OCI-LY1 (cell line): ENCODE measurements at regions not wholly inside any gene's neighbourhood (a gene's known extent, or its start where the extent isn't known, plus 50 kb on each side); places are given as distances from the start of the nearest gene placed in this dataset.

Source experiments
- CTCF ChIP-seq: fragments of 200-600 bp; sonication (generic), shearing (Covaris generic); IDR thresholded peaks from 2 replicates; pipeline ENCODE4 v1.5.1; 2017; ENCODE audit warnings: mild to moderate bottlenecking, antibody characterized with exemption, low read length, moderate library complexity, mixed read lengths
- EZH2 ChIP-seq: fragments of 200-600 bp; sonication (generic), shearing (Covaris generic); IDR thresholded peaks from 2 replicates; pipeline ENCODE4 v1.8.0; 2017; ENCODE audit warnings: borderline replicate concordance, mixed run types, mild to moderate bottlenecking, antibody characterized with exemption, low read length, moderate library complexity, mixed read lengths

- no peak for TF ChIP-seq CTCF
- no peak for TF ChIP-seq EZH2
Observed at GRCh38 chr12:30104971-30105370, 321.2 kb upstream of the TMTC1 start.
